GM21381 (cell line): ENCODE measurements at regions not wholly inside any gene's neighbourhood (a gene's known extent, or its start where the extent isn't known, plus 50 kb on each side); places are given as distances from the start of the nearest gene placed in this dataset.

Experiments
- ATAC-seq: cut with Tn5 transposase; IDR thresholded peaks from one replicate; pipeline ENCODE4 v1.9.1; 2021; ENCODE audit warnings: mild to moderate bottlenecking, moderate library complexity; ENCODE audit not compliant: unreplicated experiment

DNA sequence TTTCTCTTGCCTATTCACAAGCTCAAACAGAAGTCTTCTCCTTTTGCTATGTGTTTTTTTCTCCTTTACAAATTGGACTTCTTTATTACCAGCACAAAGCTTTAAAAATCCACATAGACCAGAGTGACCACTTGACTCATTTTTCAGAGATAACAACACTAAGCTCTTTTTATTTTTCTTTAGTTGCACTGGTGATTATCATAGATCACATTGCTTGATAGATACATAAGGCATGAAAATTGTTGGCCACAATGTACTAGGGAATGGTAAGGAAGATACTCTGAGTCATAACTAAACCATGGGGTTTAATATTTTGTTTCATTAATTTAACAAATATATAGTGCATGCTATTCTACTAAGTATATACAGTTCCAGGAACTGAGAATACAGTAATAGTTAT, 159.0 kb downstream of the GASK1B start:
- no peak for ATAC-seq

DNA sequence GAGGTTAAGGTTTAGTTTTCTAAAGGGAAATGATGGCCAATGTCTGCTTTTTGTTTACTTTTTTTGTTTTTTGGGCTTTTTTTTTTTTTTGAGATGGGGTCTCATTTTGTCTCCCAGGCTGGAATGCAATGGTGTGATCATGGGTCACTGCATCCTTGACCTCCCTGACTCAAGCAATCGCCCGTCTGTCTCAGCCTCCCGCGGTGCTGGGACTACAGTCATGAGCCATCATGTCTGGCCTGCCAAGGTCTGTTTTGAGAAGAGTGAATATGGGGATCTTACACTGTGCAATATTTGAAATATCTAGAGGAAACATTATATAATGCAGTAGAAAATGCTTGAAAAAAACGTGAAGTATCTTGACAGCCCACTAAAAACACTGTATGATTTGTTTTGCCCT, 162.5 kb downstream of the GASK1B start:
- ATAC-seq: no peak

- no peak for ATAC-seq
Observed at GRCh38 chr4:158008551-158009218, 164.1 kb downstream of the GASK1B start.

DNA sequence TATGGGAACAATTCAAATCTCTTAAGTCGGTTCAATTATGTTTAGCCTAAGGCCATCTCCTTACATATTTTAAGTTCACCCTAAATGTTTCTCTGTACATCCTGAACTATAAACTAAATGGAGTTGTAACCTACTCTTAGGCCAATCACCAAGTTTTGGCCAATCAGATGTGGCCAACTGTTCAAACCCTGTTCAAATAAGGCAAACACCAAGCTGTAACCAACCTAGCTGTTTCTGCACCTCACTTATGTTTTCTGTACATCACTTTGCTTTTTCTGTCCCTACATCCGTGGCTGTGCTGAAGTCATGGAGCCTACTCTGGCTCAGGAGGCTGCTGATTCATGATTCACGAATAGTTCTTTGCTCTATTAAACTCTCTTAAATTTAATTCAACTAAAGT, 165.3 kb downstream of the GASK1B start:
- no peak for ATAC-seq

DNA sequence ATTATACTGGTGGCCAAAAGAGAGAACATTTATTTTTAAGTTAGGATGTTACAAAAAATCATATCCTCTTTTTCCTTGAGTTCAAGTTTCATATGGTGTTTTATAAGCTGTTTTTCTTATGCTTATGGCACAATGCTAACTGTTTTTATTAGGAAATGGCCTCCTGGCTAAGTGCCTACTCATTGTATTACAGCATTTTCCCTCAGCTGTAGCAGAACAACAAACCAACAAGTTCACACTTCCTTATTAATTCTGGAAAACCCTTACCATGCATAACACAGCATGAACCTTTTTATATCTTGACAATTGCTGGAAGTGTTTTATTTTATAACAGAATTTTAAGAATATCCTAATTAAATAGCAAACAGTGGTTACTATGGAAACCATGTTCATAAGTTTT, 165.8 kb downstream of the GASK1B start:
- no peak for ATAC-seq

- no peak for ATAC-seq
Observed at GRCh38 chr4:158005021-158005420, 167.8 kb downstream of the GASK1B start.

DNA sequence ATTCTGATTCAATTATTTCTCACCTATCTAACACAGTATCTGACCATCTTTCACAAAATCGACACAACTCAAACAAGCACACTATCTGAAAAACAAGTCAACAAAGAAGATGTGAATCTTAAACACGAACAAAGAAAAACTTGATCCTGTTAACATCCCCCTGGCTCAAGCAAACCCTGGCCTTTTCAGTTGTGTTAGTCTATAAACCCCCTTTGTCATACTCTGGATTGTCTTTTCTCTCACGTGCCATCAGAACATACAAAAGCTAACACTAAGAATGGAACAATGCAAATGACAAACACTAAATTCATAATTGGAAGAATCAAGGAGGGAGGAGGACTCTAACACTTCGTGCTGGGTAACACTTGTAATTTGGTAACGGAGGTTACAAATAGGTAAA, 168.7 kb downstream of the GASK1B start:
- no peak for ATAC-seq

GRCh38 chr4:158003212-158003611, 169.6 kb downstream of the GASK1B start:
- ATAC-seq: no peak

- ATAC-seq: no peak
Observed at GRCh38 chr4:158002173-158002572, 170.7 kb downstream of the GASK1B start.

DNA sequence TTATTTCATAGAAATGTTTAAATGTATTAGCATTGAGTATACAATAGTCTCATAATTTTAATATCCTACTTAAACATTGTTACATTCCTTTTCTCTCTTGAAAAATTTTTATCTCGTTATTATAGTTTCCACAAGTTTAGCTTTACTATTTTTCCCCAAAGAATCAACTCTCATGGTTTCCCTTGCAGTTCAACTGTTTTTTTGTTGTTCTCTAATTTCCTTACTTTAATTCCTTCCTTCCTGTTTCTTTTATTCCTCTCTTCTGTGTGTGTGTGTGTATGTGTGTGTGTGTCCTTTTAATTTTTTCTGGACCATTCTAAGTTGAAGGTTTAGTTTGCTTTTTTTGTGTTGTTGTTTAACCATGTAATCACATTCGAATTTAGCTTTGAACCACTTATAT, 171.1 kb downstream of the GASK1B start:
- ATAC-seq: no peak

GRCh38 chr4:157999723-158000122, 173.1 kb downstream of the GASK1B start:
- ATAC-seq: no peak

GRCh38 chr4:157997296-157997695, 175.5 kb downstream of the GASK1B start:
- ATAC-seq: no peak

GRCh38 chr4:157996061-157997028, 176.5 kb downstream of the GASK1B start:
- no peak for ATAC-seq

- ATAC-seq: no peak
Observed at GRCh38 chr4:157994863-157995262, 178.0 kb downstream of the GASK1B start.

DNA sequence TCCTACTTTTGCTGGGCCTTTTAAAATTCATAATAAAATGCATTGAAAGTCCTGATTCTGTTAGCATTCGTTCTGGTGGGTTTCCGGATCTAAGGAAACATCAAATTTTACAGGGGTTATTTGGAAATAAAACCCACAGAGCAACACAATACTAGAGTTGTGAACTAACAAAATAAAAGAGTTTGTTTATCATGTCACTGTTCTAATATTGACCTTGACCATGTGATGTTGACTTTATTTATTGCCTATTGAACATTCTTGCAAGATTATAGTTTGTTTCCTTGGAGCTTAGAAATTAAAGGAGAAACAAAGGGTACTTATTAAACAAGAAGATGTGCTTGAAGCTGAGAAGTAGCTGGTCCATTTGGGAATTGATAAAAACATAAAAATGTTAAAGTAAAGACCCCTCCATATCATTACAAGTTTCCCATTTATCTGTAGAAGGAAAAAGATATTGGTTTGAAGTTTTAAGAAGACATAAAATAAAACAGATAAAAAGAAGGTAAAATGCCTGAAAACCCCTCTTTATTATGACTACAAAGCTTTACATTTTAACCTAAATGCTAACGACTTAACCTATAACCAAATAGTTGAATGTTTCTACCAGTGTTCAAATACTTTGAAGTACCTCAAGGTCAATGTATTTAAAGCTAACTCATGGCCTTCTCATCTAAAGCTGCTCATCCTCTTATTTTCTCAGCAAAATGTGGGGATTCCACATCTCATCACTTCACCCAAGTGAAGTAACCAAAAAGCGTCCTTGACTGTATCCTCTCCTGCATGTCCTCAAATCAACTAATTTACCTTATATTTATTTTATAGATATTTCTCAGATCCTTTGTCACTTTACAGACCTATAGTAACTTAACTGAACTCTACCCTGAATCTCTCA, 179.6 kb downstream of the GASK1B start:
- no peak for ATAC-seq

- ATAC-seq: peak; percentile 53
Observed at GRCh38 chr4:157992038-157992705, 180.7 kb downstream of the GASK1B start.

DNA sequence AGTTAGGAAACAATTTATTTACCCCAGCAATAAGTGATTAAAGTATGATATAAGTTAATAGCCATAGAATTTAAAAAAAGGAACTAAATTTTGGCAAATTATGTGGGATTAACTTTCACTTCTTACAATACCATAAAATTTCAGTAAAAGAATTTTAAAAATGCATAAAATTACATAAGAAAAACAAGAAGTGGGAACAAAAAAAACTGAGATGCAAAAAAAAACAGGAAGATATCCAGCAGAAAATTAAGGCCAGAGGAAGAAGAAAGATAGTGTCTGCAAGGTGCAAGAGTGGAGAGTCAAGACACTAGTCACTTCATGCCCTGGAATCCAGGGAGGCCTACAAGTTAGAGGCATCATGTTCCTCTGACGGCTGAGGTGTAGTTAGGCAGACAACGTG, 184.2 kb downstream of the GASK1B start:
- ATAC-seq: no peak

GRCh38 chr4:157984285-157984911, 188.4 kb downstream of the GASK1B start:
- no peak for ATAC-seq

DNA sequence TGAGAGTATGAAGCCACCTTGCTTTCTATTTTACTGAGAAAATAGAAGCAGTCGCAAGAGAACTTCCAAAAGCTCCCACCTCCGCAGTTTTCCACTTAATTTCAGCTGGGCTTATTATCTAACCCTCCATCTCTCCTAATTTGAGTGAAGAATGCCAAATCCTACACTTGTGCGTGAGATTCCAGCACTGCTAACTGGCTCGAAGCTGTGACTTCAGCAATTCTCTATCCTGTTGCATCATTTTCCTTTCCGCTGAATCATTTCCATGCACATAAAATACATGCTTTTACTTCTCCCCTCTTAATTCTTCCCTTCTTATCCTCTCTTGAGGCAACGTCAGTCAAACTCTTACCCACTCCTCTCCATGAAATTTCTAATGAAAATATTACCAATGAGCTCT, 189.5 kb downstream of the GASK1B start:
- no peak for ATAC-seq

DNA sequence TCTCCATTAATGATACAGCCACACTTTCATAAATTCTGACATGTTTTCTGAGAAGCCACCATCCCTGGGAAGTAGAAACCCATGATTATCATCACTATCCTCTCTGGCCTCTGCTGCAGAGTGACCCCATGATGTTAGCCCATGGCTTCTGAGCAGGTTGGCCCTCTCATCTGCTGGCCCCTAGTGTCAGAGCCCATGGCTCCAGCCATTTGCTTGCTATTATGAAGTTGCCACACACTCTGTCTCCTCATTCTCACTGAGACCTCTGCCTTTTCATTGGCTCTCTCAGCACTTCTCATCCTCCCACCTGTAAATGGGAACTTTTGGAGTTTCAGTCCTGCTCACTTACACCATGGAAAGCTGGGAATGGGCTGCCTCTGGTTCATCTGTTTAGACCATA, 192.7 kb downstream of the GASK1B start:
- ATAC-seq: no peak
